Neuronal stem cell (in vitro differentiated cells): ENCODE measurements at regions not wholly inside any gene's neighbourhood (a gene's known extent, or its start where the extent isn't known, plus 50 kb on each side); places are given as distances from the start of the nearest gene placed in this dataset.

Experiments used
- DNase-seq: peaks from one replicate; pipeline ENCODE4 v3.0.0-alpha.2; 2013; ENCODE audit warnings: low spot score
- H2AFZ ChIP-seq: one replicate; pipeline ENCODE4 v1.6.1; 2013; ENCODE audit warnings: mild to moderate bottlenecking, low read length, inconsistent platforms
- H2AK5ac ChIP-seq: 2 replicates; pipeline ENCODE4 v1.6.1; 2013; ENCODE audit warnings: low read depth, mild to moderate bottlenecking, inconsistent platforms, low read length, moderate library complexity, mixed read lengths
- H2BK120ac ChIP-seq: 2 replicates; pipeline ENCODE4 v1.6.1; 2013; ENCODE audit warnings: low read depth, mild to moderate bottlenecking, inconsistent platforms, low read length, moderate library complexity, mixed read lengths
- H2BK12ac ChIP-seq: one replicate; pipeline ENCODE4 v1.6.1; 2013; ENCODE audit warnings: low read length, inconsistent platforms
- H2BK15ac ChIP-seq: 2 replicates; pipeline ENCODE4 v1.6.1; 2013; ENCODE audit warnings: mild to moderate bottlenecking, low read length, inconsistent platforms, mixed read lengths
- H2BK5ac ChIP-seq: one replicate; pipeline ENCODE4 v1.6.1; 2013; ENCODE audit warnings: inconsistent platforms, mild to moderate bottlenecking, low read length, moderate library complexity
- H3K14ac ChIP-seq: one replicate; pipeline ENCODE4 v1.6.1; 2013; ENCODE audit warnings: low read length, inconsistent platforms
- H3K18ac ChIP-seq: 2 replicates; pipeline ENCODE4 v1.6.1; 2013; ENCODE audit warnings: low read length, inconsistent platforms
- H3K23ac ChIP-seq: 2 replicates; pipeline ENCODE4 v1.6.1; 2013; ENCODE audit warnings: low read depth, mild to moderate bottlenecking, mixed read lengths, low read length, inconsistent platforms; ENCODE audit not compliant: poor library complexity
- H3K27ac ChIP-seq: replicated peaks from 3 replicates; pipeline ENCODE4 v1.5.1; 2013; ENCODE audit warnings: low read length, inconsistent platforms
- H3K27me3 ChIP-seq, 3 experiments: 2 replicates each; pipeline ENCODE4 v1.6.1; 2013; ENCODE audit warnings: low read length in 3 of 3, mild to moderate bottlenecking in 2 of 3, inconsistent platforms in 1 of 3, low read depth in 1 of 3, mixed read lengths in 1 of 3, moderate library complexity in 1 of 3; ENCODE audit not compliant: control insufficient read depth in 3 of 3, insufficient read depth in 3 of 3
- H3K36me3 ChIP-seq, 2 donors: replicated peaks in 1 of 2; 2 replicates each; pipeline ENCODE4 v1.6.1; 2013; ENCODE audit warnings: low read length in 2 of 2; ENCODE audit not compliant: control insufficient read depth in 2 of 2, insufficient read depth in 2 of 2
- H3K4ac ChIP-seq: 2 replicates; pipeline ENCODE4 v1.6.1; 2013; ENCODE audit warnings: inconsistent platforms, mild to moderate bottlenecking, low read length, moderate library complexity
- H3K4me1 ChIP-seq, 2 donors: 1 replicate in 1 of 2; 2 replicates in 1 of 2; pipeline ENCODE4 v1.6.1; 2013; ENCODE audit warnings: low read length in 2 of 2, low read depth in 1 of 2; ENCODE audit not compliant: control insufficient read depth in 2 of 2, insufficient read depth in 1 of 2
- H3K4me2 ChIP-seq: one replicate; pipeline ENCODE4 v1.6.1; 2013; ENCODE audit warnings: mild to moderate bottlenecking, low read length, inconsistent platforms; ENCODE audit not compliant: insufficient read depth, poor library complexity, severe bottlenecking
- H3K4me3 ChIP-seq, 2 donors: 2 replicates each; pipeline ENCODE4 v1.5.1; 2013; ENCODE audit warnings: low read length in 2 of 2, mild to moderate bottlenecking in 2 of 2, inconsistent platforms in 1 of 2, moderate library complexity in 1 of 2
- H3K79me1 ChIP-seq: one replicate; pipeline ENCODE4 v1.6.1; 2013; ENCODE audit warnings: low read depth, mild to moderate bottlenecking, inconsistent platforms, low read length, moderate library complexity
- H3K9ac ChIP-seq: one replicate; pipeline ENCODE4 v1.6.1; 2013; ENCODE audit warnings: mild to moderate bottlenecking, low read depth, low read length, inconsistent platforms; ENCODE audit not compliant: poor library complexity
- H3K9me3 ChIP-seq, 2 donors: replicated peaks in 1 of 2; 2 replicates each; pipeline versions ENCODE3 to v1.6.1; 2013; ENCODE audit warnings: low read length in 2 of 2, mild to moderate bottlenecking in 2 of 2, inconsistent platforms in 1 of 2, low read depth in 1 of 2, mixed read lengths in 1 of 2, moderate library complexity in 1 of 2; ENCODE audit not compliant: control insufficient read depth in 2 of 2, insufficient read depth in 1 of 2
- H4K8ac ChIP-seq: one replicate; pipeline ENCODE4 v1.6.1; 2013; ENCODE audit warnings: low read depth, mild to moderate bottlenecking, inconsistent platforms, low read length, moderate library complexity
- H4K91ac ChIP-seq: one replicate; pipeline ENCODE4 v1.6.1; 2013; ENCODE audit warnings: low read length, low read depth, mild to moderate bottlenecking, inconsistent platforms; ENCODE audit not compliant: poor library complexity
- WGBS, 2 donors: extraction: QIAGEN DNeasy Blood & Tissue Kit; methylation state at CpG; one replicate each; pipeline ENCODE4 v1.1.7; 2013; ENCODE audit warnings: missing lambda C conversion rate in 2 of 2, mixed read lengths in 1 of 2; ENCODE audit not compliant: insufficient read length in 2 of 2, insufficient replicate concordance in 1 of 2; ENCODE audit errors: extremely low coverage in 2 of 2; 5-methylcytosine and 5-hydroxymethylcytosine counted together

DNA sequence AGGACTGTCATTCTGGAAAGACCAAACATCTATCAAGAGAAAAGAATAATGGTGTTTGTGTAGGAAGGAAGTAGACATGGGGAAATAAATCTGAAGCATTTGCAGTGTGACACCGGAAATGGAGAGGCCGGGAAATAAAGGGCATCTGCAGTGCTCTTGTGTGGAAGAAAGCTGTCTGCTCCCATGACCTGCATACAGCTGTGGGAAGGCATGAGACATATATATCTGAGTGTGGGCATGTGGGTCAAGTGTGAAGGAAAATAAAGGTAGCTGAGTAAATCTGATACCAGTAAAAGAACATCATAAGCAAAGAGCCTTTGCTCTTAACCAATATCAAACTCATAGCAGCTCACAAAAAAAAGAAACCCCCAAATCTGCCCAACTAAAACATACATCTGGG lies 72.1 kb upstream of the OR5AK2 start:
- Histone ChIP-seq H2BK15ac (no peak overlapping the region), H2BK5ac (no peak overlapping the region), H3K79me1 (no peaks in the 10 kb centered on the region), H3K27ac (no peak overlapping the region), H3K9ac (no peak overlapping the region), H3K27me3 (no peaks in the 10 kb centered on the region), H2AFZ (no peak overlapping the region), H4K8ac (no peak overlapping the region), H2BK12ac (no peak overlapping the region), H3K23ac (no peak overlapping the region), H3K4me3 (no peak overlapping the region), H3K18ac (no peak overlapping the region), H4K91ac (no peak overlapping the region), H2BK120ac (no peak overlapping the region), H3K4me1 (no peaks in the 10 kb centered on the region), H3K4ac (no peak overlapping the region), H3K36me3 (no peaks in the 10 kb centered on the region), H3K14ac (no peak overlapping the region), H2AK5ac (no peak overlapping the region), H3K9me3 (no peaks in the 10 kb centered on the region), H3K4me2 (no peak overlapping the region)
- WGBS, 2 donors, result no CpG with 5 or more reads among the region's 2 CpGs
- no peak for DNase-seq

- WGBS, 2 donors, result no CpG with 5 or more reads among the region's 5 CpGs
- no peaks in the 10 kb centered on the region for H3K79me1 ChIP-seq
- H3K9me3 ChIP-seq, result no peaks in the 10 kb centered on the region
- H3K36me3 ChIP-seq, result no peaks in the 10 kb centered on the region
- no peak overlapping the region for H4K91ac ChIP-seq
- H2BK12ac ChIP-seq, result no peak overlapping the region
- DNase-seq, result no peak
- H3K14ac ChIP-seq, result no peak overlapping the region
- no peak overlapping the region for H2BK120ac ChIP-seq
- H3K27ac ChIP-seq, result no peak overlapping the region
- H4K8ac ChIP-seq, result no peak overlapping the region
- no peaks in the 10 kb centered on the region for H3K27me3 ChIP-seq
- no peak overlapping the region for H3K9ac ChIP-seq
- no peaks in the 10 kb centered on the region for H3K4me1 ChIP-seq
- no peak overlapping the region for H3K4ac ChIP-seq
- no peak overlapping the region for H3K4me2 ChIP-seq
- no peak overlapping the region for H2AFZ ChIP-seq
- H3K23ac ChIP-seq, result no peak overlapping the region
- H3K18ac ChIP-seq, result no peak overlapping the region
- no peak overlapping the region for H2BK15ac ChIP-seq
- no peak overlapping the region for H2BK5ac ChIP-seq
- H2AK5ac ChIP-seq, result no peak overlapping the region
- no peak overlapping the region for H3K4me3 ChIP-seq
Measured at GRCh38 chr11:56916162-56916561, 72.6 kb upstream of the OR5AK2 start.

- no peaks in the 10 kb centered on the region for H3K36me3 ChIP-seq
- no peak overlapping the region for H3K27ac ChIP-seq
- H3K79me1 ChIP-seq, result no peaks in the 10 kb centered on the region
- H2BK15ac ChIP-seq, result no peak overlapping the region
- H3K14ac ChIP-seq, result no peak overlapping the region
- no peak overlapping the region for H2AK5ac ChIP-seq
- no peak for DNase-seq
- no peak overlapping the region for H4K8ac ChIP-seq
- H3K27me3 ChIP-seq, result no peaks in the 10 kb centered on the region
- no peak overlapping the region for H3K4ac ChIP-seq
- no peak overlapping the region for H3K18ac ChIP-seq
- no peak overlapping the region for H2AFZ ChIP-seq
- H3K4me3 ChIP-seq, result no peak overlapping the region
- no CpG with 5 or more reads among the region's 5 CpGs for WGBS, 2 donors
- no peak overlapping the region for H3K9ac ChIP-seq
- no peak overlapping the region for H2BK120ac ChIP-seq
- H3K4me2 ChIP-seq, result no peak overlapping the region
- no peak overlapping the region for H2BK5ac ChIP-seq
- no peak overlapping the region for H4K91ac ChIP-seq
- H3K4me1 ChIP-seq, result no peaks in the 10 kb centered on the region
- no peak overlapping the region for H2BK12ac ChIP-seq
- H3K23ac ChIP-seq, result no peak overlapping the region
- no peaks in the 10 kb centered on the region for H3K9me3 ChIP-seq
Measured at GRCh38 chr11:56911312-56911711, 77.4 kb upstream of the OR5AK2 start.

DNA sequence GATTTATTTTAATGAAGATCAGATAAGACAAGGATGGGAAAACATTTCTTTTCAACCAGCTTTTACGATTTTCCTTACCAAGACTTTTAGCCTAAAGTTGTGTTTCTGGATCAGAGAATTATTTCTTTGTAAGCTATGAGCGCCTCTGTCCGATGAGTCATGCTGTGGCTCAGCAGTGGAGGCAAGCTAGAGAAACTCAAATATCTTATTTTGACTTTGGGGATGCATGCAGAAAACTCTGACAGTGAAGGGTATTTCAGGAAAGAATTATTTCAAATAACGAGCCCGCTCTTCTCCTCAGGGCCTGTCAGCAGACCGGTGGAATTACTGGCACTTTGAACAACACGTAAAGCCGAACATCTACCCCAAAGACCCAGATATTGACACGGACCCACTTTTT lies 77.9 kb upstream of the OR5AK2 start:
- Histone ChIP-seq H3K79me1 (no peaks in the 10 kb centered on the region), H3K23ac (no peak overlapping the region), H3K9me3 (no peaks in the 10 kb centered on the region), H4K91ac (no peak overlapping the region), H3K4me1 (no peaks in the 10 kb centered on the region), H3K4me2 (no peak overlapping the region), H2AK5ac (no peak overlapping the region), H2BK5ac (no peak overlapping the region), H2BK12ac (no peak overlapping the region), H2BK15ac (no peak overlapping the region), H3K18ac (no peak overlapping the region), H2BK120ac (no peak overlapping the region), H3K4me3 (no peak overlapping the region), H4K8ac (no peak overlapping the region), H3K4ac (no peak overlapping the region), H3K27me3 (no peaks in the 10 kb centered on the region), H3K14ac (no peak overlapping the region), H3K27ac (no peak overlapping the region), H3K36me3 (no peaks in the 10 kb centered on the region), H3K9ac (no peak overlapping the region), H2AFZ (no peak overlapping the region)
- WGBS, 2 donors, result no CpG with 5 or more reads among the region's 9 CpGs
- no peak for DNase-seq
